GM18507 (cell line): ENCODE measurements at regions not wholly inside any gene's neighbourhood (a gene's known extent, or its start where the extent isn't known, plus 50 kb on each side); places are given as distances from the start of the nearest gene placed in this dataset.

Experiments used
- DNase-seq: peaks from one replicate; pipeline ENCODE4 v3.0.0; 2011; ENCODE audit warnings: low read depth; ENCODE audit not compliant: insufficient read length; ENCODE audit errors: extremely low spot score
- FAIRE-seq: peaks from 2 replicates; lab custom pipeline; 2011; peaks lifted over from hg19 to GRCh38; lab: Jason Lieb, UNC

- FAIRE-seq (no peak), DNase-seq (no peak)
These were observed 56.0 kb downstream of the EN1 start for GRCh38 chr2:118791483-118791882.

GRCh38 chr2:118786746-118787145 is 60.7 kb downstream of the EN1 start:
- no peak for FAIRE-seq
- no peak for DNase-seq

- no peak for FAIRE-seq
- no peak for DNase-seq
These were observed 62.6 kb downstream of the EN1 start for GRCh38 chr2:118784860-118785259.

DNA sequence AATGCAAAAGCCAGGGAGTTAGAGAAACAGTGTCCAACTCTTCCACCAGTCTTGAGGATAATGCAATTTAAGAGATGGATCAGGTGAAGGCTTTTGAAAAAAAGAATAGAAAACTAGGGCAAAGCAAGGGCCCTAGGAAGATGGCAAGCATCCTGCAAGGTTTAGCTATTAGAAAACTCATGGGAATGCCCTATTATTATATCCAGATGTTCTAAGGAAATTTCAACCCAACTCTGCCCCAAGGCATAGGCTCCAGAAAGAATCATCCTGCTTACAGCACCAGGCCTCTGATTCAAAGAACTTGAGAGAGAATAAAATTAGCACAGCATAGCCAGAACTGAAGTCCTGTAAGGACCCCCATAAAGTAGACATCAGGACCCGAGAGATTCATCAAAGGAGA is 68.1 kb downstream of the EN1 start:
- no peak for FAIRE-seq
- no peak for DNase-seq

DNA sequence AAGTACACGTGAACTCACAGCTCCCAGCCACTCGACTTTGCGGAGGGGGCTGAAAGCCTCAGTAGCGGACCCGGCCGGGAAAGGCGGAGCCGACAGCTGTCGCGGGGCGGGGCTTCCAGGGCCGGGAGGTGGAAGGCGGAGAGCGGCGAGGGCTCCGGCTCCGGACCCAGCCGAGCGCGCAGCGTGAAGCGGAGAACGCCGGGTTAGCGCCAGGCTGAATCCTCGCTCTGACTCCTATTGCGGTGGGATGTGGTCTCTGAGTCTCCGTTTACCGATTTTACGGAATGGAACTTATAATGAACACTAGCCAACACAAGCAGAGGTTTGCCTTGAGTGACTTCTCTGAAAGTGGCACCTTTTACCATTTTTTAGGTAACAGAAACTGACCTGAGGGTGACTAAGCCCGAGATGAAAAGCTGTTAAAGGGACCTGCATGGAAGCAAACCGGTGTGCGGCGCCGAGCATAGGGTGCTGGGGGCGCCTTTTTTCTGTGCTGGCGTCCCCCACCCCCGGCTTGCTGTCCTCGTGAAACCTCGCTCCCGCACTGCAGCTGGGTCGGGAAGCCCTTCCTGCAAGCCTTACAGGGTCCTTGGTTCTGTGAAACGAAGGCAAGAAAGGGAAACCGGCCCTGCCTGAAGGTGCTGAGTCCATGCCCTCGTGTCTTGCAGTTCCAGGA is 72.9 kb downstream of the EN1 start:
- DNase-seq (no peak), FAIRE-seq (no peak)

DNA sequence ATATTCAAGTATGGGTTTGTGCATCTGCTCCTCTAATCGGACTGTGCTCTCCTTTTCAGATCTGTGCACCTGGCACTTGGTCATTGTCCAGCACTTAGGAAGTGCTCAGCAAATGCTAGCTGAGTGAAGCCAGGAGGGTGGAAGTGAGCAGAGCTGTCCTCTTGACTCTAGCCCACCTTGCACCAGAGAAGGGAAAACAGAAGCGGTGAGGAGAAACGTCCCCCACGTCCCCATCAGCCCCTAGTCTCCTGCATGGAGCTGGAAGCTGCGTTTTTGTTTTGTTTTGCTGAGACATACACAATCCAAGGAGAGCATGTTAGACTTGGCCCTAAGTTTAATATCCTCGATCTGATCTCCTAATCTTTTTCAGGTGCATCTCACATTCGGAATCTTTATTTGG is 73.6 kb downstream of the EN1 start:
- DNase-seq = no peak
- no peak for FAIRE-seq

GRCh38 chr2:118772487-118773200 is 74.8 kb downstream of the EN1 start:
- DNase-seq (no peak), FAIRE-seq (no peak)

DNA sequence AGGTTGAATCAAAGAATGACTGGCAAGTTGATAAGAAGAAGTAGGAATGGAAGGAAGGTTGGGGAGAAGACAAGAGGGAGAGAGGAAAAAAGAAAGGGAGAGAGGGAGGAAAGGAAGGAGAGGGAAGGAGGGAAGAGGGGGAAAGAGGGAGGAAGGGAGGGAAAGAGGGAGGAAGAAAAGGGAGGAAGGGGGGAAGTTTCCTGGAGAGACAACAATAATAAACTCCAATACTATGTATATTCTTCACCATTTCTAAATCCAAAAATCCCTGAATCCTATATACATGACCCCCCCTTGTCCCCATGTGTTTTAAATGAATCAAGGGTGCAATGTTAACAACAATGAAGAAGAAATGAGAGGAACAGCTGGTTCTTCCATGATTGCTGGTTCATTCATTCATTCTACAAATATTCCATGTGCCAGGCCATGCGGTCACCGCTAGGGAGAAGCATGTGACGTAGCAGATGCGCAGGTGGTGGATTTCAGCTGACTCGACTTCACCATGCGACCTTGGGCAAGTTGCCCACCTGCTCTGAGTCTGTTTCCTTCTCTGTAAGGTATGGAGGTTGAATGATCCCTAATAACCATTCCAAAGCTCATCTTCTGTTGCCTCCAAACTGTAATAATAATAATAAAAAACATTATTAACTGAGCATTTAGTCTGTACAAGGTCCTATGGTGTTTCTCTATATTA is 77.6 kb downstream of the EN1 start:
- no peak for FAIRE-seq

GRCh38 chr2:118766871-118767270 is 80.6 kb downstream of the EN1 start:
- FAIRE-seq = no peak

More for the DNA sequence above, 77.6 kb downstream of the EN1 start:
- DNase-seq = no peak

GRCh38 chr2:118764855-118765254 is 82.6 kb downstream of the EN1 start:
- FAIRE-seq = no peak
- no peak for DNase-seq

More at GRCh38 chr2:118766871-118767270, 80.6 kb downstream of the EN1 start:
- DNase-seq = no peak

DNA sequence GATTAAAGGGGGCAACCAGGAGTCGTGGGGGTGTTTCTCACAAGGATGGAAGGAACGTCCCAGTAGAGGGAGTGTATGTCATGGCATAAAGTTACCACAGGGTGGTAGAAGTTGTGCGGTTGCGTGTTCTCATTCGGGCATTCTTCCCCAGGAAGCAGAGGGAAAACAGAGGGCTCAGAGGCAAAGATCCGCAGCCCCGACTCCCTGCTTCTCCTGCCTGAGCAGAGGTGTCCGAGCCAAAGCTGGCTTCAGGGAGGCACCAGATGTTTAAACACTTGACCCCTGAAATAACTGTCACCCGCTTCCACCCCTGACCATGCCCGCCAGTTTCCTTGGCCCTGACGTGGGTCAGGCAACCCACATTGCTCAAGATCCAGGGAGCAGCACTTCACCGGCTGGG is 83.7 kb downstream of the EN1 start:
- DNase-seq (no peak), FAIRE-seq (no peak)

- no peak for DNase-seq
- FAIRE-seq = no peak
These were observed 85.2 kb downstream of the EN1 start for GRCh38 chr2:118762290-118762689.

DNA sequence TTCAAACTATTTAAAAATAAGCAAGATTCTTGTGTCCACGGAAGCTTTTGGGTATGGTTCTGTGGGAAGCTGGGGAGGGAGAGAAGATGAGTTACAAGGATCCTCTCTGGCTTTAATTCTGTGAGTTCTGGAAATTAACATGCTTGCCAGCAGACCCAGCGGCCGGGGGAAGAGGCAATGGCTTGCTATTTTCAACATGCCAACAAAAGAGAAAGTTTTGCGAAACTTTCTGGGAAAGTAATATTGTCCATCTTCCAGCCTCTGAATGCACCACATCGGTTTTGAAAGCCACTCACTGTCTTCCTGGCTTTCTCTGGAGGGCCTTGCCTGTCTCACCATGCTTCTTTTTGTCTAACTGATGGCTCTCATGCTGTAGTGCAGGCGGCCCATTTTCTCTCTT is 85.7 kb downstream of the EN1 start:
- FAIRE-seq (no peak), DNase-seq (no peak)

DNA sequence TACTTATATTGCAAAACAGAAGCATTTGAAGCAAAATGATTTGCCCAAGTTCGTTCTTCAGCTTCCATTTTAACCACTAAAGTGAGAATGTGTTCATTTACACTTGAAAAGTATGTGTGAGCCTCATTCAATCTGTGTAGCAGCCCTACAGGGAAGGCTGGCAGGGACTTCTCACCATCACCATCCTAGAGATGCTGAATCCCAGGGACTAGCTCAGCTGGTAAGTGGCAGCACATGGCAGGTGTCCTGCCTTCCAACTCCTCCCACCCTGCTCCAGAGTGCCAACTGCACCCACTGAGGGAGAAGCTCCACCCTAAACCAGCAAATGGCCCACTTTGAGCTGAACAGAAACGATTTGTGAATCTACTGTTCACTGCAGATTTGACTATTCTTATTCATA is 91.5 kb downstream of the EN1 start:
- FAIRE-seq = no peak
- no peak for DNase-seq

- FAIRE-seq (no peak), DNase-seq (no peak)
These were observed 92.1 kb downstream of the EN1 start for GRCh38 chr2:118755384-118755783.

DNA sequence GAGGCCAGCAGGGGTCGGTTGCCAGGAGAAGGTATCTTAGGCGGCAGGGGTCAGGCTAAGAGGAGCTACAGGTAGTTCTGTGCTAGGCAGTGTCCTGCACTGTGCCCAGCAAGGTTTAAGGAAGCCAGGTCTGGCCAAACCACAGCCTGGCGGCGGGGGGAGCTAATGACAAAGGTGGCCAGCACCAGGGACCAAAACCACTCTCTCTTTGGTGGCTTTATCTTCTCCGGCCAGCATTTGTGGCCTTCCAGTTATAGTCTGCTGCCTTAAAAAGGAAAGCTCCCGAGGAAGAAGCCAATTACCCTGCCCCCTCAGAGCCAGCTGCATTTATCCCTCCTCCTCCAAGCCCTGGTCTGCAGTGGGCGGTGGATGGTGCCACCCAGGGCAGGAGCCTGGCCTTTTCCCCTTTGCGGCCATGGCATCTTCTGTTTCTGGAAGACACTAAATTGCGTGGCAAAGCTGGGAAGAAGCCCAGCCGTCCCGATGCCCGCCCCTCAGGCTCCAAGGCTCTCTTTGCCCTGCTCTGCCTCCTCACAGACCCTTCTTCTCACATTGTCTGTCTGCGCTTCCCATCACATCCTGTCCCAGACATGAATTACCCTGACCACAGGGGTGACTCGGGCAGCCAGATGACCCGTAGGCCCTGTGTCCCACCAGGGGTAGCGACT is 94.6 kb downstream of the EN1 start:
- FAIRE-seq (no peak), DNase-seq (no peak)

DNA sequence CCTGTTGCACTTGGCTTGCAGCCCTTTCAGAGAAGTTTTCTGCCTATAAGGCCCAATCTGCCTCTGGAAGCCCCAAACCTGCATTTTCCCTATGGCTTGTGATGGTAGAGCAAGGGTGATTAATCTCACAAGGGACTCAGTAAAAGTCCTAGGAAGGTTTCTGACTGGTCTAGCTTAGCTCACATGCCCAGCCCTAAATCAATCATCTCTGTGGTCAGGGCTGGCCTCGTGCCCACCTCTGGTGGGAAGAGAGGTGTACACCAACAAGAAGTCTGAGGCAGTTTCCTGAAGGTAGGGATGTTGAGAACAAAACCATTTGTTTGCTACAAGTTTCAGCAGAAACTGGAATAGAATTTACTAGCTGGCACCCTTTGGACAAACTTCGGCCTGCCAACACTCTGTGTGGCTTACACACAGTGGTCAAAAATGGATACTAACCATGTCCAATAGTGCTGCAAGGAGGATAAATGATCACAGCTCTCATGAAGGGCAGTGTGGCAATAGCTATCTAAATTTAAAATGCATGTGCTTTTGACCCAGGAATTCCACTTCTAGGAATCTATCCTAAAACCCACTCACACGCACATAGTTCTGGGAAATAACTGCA is 96.4 kb downstream of the EN1 start:
- FAIRE-seq (no peak), DNase-seq (no peak)

DNA sequence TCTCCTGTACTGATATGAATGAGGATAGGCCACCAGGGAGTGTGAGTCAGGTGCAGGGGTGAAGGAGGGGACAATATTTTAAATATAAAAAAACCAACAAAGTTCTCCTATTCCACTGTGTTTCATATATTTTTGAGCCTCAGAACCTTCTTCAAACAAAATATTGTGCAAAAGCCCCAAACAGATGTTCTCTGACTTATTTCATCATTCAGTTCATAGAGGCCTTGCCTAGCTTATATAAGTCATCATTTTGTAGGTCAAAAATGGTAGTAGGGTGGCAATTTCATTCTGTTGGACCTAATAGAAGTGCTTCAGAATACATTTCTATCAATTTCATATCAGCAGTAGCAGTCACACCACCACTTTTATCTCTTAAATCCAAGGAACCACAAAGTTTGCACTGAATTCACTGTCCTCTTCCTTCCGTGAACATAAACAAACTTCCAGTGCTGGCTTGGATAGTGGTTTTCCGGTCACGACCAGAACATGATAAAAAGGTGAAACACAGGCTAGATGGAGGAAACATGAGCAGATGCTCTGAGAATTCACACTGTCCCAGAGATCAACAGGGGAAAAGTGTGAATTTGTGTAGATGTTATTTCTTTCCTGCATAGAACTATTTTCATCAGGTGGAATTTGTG is 99.1 kb downstream of the EN1 start:
- FAIRE-seq (no peak), DNase-seq (no peak)

GRCh38 chr2:118747637-118748036 is 99.8 kb downstream of the EN1 start:
- DNase-seq (no peak), FAIRE-seq (no peak)
